GM19239 (cell line): ENCODE measurements at regions not wholly inside any gene's neighbourhood (a gene's known extent, or its start where the extent isn't known, plus 50 kb on each side); places are given as distances from the start of the nearest gene placed in this dataset.

Experiments used
- DNase-seq: peaks from one replicate; pipeline ENCODE4 v3.0.0; 2011; ENCODE audit warnings: low spot score; ENCODE audit not compliant: insufficient read length
- FAIRE-seq: peaks from 2 replicates; lab custom pipeline; 2011; peaks lifted over from hg19 to GRCh38; lab: Jason Lieb, UNC

- DNase-seq = no peak
- no peak for FAIRE-seq
Measured at GRCh38 chr20:24828992-24829648, 119.9 kb upstream of the CST7 start.

- DNase-seq = no peak
- FAIRE-seq = no peak
Measured at GRCh38 chr20:24829649-24830370, 119.3 kb upstream of the CST7 start.

GRCh38 chr20:24830649-24831048 lies 118.4 kb upstream of the CST7 start:
- no peak for FAIRE-seq

GRCh38 chr20:24831232-24831631 lies 117.8 kb upstream of the CST7 start:
- FAIRE-seq = no peak
- DNase-seq = no peak

More at GRCh38 chr20:24830649-24831048, 118.4 kb upstream of the CST7 start:
- no peak for DNase-seq

GRCh38 chr20:24832518-24832917 lies 116.6 kb upstream of the CST7 start:
- no peak for DNase-seq
- no peak for FAIRE-seq

- DNase-seq (no peak), FAIRE-seq (no peak)
Measured at GRCh38 chr20:24833592-24833991, 115.5 kb upstream of the CST7 start.

- DNase-seq = no peak
- FAIRE-seq = no peak
Measured at GRCh38 chr20:24834310-24834709, 114.8 kb upstream of the CST7 start.

GRCh38 chr20:24835195-24835594 lies 113.9 kb upstream of the CST7 start:
- no peak for FAIRE-seq
- no peak for DNase-seq

GRCh38 chr20:24836041-24836533 lies 113.0 kb upstream of the CST7 start:
- no peak for DNase-seq
- FAIRE-seq = no peak

GRCh38 chr20:24836661-24837299 lies 112.3 kb upstream of the CST7 start:
- FAIRE-seq = no peak
- DNase-seq = no peak

GRCh38 chr20:24837781-24838450 lies 111.2 kb upstream of the CST7 start:
- DNase-seq (no peak), FAIRE-seq (no peak)

GRCh38 chr20:24838546-24839535 lies 110.2 kb upstream of the CST7 start:
- peak; percentile 85 for FAIRE-seq
- no peak for DNase-seq

GRCh38 chr20:24840121-24840713 lies 108.9 kb upstream of the CST7 start:
- FAIRE-seq = peak; percentile 88

GRCh38 chr20:24842274-24842917 lies 106.7 kb upstream of the CST7 start:
- FAIRE-seq = no peak
- DNase-seq = no peak

More at GRCh38 chr20:24840121-24840713, 108.9 kb upstream of the CST7 start:
- DNase-seq = no peak

GRCh38 chr20:24842918-24843715 lies 106.0 kb upstream of the CST7 start:
- FAIRE-seq (peak; percentile 100), DNase-seq (peak; percentile 44)

GRCh38 chr20:24850176-24850575 lies 98.9 kb upstream of the CST7 start:
- DNase-seq = no peak
- no peak for FAIRE-seq

GRCh38 chr20:24851346-24852019 lies 97.6 kb upstream of the CST7 start:
- FAIRE-seq (peak; percentile 35), DNase-seq (no peak)
